GM18951 (cell line): ENCODE measurements at regions not wholly inside any gene's neighbourhood (a gene's known extent, or its start where the extent isn't known, plus 50 kb on each side); places are given as distances from the start of the nearest gene placed in this dataset.
"Not testable (repeated sequence)": the region's sequence is repeated elsewhere in the genome, so short reads cannot be mapped to it uniquely, and the experiment has no call there.

Source experiments
- POLR2A ChIP-seq: IDR thresholded peaks from 4 replicates; pipeline ENCODE4 v1.6.1; 2011; ENCODE audit warnings: mild to moderate bottlenecking; ENCODE audit not compliant: insufficient read length, insufficient read depth; ENCODE audit errors: extremely low read depth
- in situ Hi-C: fragments of 300-500 bp; cut with MboI; formaldehyde crosslinking; loops from one replicate; pipeline ENCODE4 v1.12.0; 2022; ENCODE audit warnings: low sequenced_read_pairs, mixed read lengths, inconsistent platforms; ENCODE audit not compliant: unreplicated experiment

GRCh38 chr3:194259982-194260766 lies 91.0 kb downstream of the CPN2 start:
- in situ Hi-C loops, result no loop called here
- no peak for TF ChIP-seq POLR2A

- in situ Hi-C loops, result no loop called here
- no peak for TF ChIP-seq POLR2A
Measured at GRCh38 chr3:194261581-194262063, 89.5 kb downstream of the CPN2 start.

GRCh38 chr3:194262176-194262924 lies 88.8 kb downstream of the CPN2 start:
- TF ChIP-seq POLR2A, result no peak
- in situ Hi-C loops, result no loop called here

GRCh38 chr3:194262925-194263305 lies 88.2 kb downstream of the CPN2 start:
- no peak for TF ChIP-seq POLR2A
- in situ Hi-C loops, result no loop called here

- in situ Hi-C loops, result not testable (repeated sequence)
Measured at GRCh38 chr3:194264631-194265504, 86.3 kb downstream of the CPN2 start.

- in situ Hi-C loops, result no loop called here
- TF ChIP-seq POLR2A, result no peak
Measured at GRCh38 chr3:194265505-194265892, 85.6 kb downstream of the CPN2 start.

- in situ Hi-C loops, result no loop called here
Measured at GRCh38 chr3:194265996-194266964, 84.8 kb downstream of the CPN2 start.

GRCh38 chr3:194267744-194268653 lies 83.1 kb downstream of the CPN2 start:
- no peak for TF ChIP-seq POLR2A
- in situ Hi-C loops, result no loop called here

More at GRCh38 chr3:194265996-194266964, 84.8 kb downstream of the CPN2 start:
- TF ChIP-seq POLR2A, result no peak

- in situ Hi-C loops, result no loop called here
- no peak for TF ChIP-seq POLR2A
Measured at GRCh38 chr3:194268654-194269512, 82.2 kb downstream of the CPN2 start.

- in situ Hi-C loops, result no loop called here
- TF ChIP-seq POLR2A, result no peak
Measured at GRCh38 chr3:194269610-194270145, 81.5 kb downstream of the CPN2 start.
